GM12892 (cell line): ENCODE measurements at regions not wholly inside any gene's neighbourhood (a gene's known extent, or its start where the extent isn't known, plus 50 kb on each side); places are given as distances from the start of the nearest gene placed in this dataset.

Experiments
- POLR2A ChIP-seq: IDR thresholded peaks from 2 replicates; pipeline ENCODE4 v1.6.1; 2011; ENCODE audit warnings: low read depth, low read length, control low read depth
- POLR2AphosphoS5 ChIP-seq: IDR thresholded peaks from 2 replicates; pipeline ENCODE4 v1.6.1; 2011; ENCODE audit warnings: low read depth, low read length, control low read depth
- TAF1 ChIP-seq: IDR thresholded peaks from 2 replicates; pipeline ENCODE4 v1.6.1; 2011; ENCODE audit warnings: low read depth, mild to moderate bottlenecking, control low read depth, low read length, borderline replicate concordance

GRCh38 chrX:10051866-10052480, 84.8 kb downstream of the CLDN34 start:
- TF ChIP-seq POLR2A: no peak
- no peak for TF ChIP-seq TAF1
- no peak for TF ChIP-seq POLR2AphosphoS5
